GM18858 (cell line): ENCODE measurements at regions not wholly inside any gene's neighbourhood (a gene's known extent, or its start where the extent isn't known, plus 50 kb on each side); places are given as distances from the start of the nearest gene placed in this dataset.
"Not testable (repeated sequence)": the region's sequence is repeated elsewhere in the genome, so short reads cannot be mapped to it uniquely, and the experiment has no call there.

ENCODE experiments used
- ATAC-seq: cut with Tn5 transposase; IDR thresholded peaks from one replicate; pipeline ENCODE4 v1.9.1; 2021; ENCODE audit not compliant: unreplicated experiment

- ATAC-seq = no peak
Observed at GRCh38 chr4:132344924-132345828, 803.9 kb upstream of the PCDH10 start.

DNA sequence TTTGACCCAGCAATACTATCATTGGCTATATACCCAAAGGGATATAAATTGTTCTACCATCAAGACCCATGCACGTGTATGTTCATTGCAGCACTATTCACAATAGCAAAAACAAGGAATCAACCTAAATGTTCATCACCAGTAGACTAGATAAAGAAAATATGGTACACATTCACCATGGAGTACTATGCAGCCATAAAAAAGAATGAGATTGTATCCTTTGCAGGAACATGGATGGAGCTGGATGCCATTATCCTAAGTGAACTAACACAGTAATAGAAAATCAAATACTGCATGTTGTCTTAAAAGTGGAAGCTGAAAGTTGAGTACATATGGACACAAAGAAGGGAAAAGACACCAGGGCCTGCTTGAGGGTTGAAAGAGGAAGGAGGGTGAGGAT, 803.1 kb upstream of the PCDH10 start:
- ATAC-seq = no peak

DNA sequence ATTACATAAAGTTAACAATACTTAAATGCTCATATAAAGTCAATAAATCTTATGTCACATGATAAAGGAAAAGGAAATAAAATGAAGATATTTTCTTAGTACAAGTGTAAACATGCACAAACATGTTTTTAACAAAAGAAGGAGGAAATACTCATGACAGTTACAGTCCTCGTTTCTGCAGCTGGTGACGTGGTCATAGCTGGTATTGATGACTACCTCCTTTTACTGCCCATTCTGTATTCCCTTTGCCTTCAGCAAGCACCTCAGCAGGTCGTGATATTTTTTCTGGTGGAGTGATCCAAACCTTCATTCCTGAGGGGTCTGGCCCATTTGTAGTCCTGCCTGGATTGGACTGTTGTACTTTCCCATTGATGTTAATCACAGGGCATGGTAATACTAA, 797.5 kb upstream of the PCDH10 start:
- ATAC-seq = not testable (repeated sequence)

DNA sequence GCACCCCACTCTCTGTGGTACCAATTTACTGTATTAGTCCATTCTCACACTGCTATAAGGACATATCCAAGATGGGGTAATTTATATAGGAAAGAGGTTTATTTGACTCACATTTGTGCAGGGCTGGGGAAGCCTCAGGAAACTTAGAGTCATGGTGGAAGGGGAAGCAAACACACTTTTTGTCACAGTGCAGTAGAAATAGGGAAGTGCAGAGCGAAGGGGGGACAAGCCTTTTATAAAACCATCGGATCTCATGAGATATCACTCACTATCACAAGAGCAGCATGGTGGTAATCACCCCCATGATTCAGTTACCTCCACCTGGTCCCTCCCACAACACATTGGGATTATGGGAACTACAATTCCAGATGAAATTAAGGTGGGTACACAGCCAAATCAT, 766.9 kb upstream of the PCDH10 start:
- no peak for ATAC-seq

- no peak for ATAC-seq
Observed at GRCh38 chr4:132383571-132384199, 765.4 kb upstream of the PCDH10 start.

- no peak for ATAC-seq
Observed at GRCh38 chr4:132384709-132385108, 764.4 kb upstream of the PCDH10 start.

- ATAC-seq = no peak
Observed at GRCh38 chr4:132386130-132386529, 763.0 kb upstream of the PCDH10 start.

DNA sequence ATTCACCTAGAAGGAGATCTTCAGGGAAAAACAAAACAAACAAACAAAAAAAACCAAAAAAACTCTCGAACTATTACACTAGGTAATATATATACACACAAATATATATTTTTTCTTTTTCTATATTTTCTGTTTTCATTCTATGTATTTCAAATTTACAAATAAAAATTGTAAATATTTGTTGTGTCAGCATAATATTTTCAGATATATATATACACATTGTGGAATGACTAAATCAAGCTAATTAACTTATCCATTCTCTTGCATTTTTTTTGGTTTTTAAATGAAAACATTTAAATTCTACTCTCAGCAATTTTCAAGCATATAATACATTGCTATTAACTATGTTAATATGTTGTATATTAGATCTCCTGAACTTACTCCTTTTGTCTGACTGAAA, 762.0 kb upstream of the PCDH10 start:
- no peak for ATAC-seq

GRCh38 chr4:132395561-132395960, 753.5 kb upstream of the PCDH10 start:
- no peak for ATAC-seq

DNA sequence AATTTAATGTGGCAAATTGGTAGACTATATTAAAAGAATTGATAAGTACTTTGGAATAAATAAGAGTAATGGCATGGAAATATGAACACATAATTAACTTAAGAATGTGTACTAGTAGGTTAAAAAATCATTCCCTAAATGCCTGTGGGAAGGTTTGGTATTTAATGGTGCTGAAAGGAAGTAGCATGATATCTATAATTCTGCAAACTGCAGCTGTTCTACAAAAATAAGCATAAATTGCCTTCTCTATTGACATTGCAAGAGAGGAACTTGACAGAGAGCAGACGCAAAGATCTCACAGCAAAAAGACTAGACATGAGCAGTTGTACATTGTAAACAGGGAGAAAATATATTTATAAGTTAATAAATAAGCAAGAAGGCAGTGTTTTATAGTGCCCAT, 752.5 kb upstream of the PCDH10 start:
- no peak for ATAC-seq

DNA sequence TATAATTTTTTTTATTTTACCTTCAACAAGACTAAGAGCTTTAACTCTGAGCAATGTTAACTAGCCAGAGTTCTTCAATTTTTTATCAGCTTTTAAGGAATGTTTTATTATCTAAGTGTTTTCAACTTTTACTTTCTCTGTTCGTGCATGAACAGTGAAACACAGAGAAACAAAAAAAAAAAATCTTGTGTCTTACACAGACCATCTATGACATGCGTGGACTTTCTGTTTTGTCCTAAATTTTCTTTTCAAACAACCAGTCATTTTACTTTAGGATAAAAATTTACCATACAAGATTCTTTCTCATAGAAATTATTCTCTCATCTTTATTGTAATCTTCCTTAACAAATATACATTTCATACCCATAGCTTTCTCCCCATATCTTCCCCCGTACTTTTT, 731.9 kb upstream of the PCDH10 start:
- ATAC-seq = no peak

DNA sequence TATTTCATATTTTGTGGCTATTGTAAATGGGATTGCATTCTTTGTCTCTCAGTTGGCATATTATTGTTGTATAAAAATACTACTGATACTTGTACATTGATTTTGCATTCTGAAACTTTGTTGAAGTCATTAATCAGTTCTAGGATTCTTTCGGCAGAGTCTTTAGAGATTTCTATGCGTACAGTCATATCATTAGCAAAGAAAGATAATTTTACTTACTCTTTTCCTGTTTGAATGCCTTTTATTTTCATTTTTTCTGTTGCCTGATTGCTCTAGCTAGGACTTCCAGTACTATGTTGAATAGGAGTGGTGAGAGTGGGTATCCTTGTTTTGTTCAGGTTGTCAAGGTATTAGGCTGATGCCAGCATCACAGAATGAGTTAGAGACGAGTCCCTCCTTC, 722.0 kb upstream of the PCDH10 start:
- ATAC-seq = no peak

DNA sequence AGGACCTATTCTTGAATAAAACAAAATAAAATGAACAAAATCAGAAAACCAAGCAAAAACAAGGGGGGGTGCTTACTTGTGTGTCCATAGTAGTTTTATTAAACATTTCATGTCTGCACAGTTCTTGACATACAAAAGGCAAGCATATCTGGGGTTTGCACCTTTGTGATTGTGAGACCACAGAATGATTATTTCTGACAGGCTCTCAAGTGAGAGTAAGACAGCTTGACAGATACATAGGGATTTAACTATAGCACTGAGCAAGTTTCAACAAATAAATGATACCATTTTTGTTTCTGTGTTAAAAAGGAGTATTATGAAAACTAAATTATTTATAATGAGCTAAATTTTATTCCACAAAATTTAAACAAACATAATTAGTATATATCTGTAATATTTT, 712.0 kb upstream of the PCDH10 start:
- no peak for ATAC-seq

DNA sequence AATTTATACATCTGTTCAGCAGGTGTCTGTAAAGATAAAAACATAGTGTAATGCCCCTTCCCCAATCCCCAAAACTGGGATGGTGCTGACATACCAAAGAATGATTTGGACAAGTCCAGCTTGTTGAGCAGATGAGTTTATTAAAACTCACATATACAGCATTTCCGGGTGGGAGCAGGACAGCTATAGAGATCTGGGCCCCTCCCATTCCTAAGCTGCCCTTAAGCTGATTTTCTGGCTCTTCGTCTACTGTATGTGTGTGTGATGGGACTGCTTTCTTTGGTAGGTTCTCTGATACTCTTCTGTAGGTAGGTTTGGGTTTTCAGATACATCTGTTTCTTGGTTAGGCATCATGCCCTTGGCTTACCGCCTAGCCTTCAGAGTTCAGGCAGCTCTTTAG, 703.7 kb upstream of the PCDH10 start:
- ATAC-seq = no peak

DNA sequence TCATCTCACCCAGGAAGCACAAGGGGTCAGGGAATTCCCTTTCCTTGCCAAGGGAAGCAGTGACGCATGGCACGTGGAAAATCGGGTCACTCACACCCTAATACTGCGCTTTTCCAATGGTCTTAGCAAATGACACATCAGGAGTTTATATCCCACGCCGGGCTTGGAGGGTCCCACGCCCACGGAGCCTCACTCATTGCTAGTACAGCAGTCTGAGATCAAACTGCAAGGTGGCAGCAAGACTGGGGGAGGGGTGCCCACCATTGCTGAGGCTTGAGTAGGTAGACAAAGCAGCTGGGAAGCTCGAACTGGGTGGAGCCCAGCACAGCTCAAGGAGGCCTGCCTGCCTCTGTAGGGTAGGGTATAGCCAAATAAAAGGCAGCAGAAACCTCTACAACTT, 691.1 kb upstream of the PCDH10 start:
- not testable (repeated sequence) for ATAC-seq

DNA sequence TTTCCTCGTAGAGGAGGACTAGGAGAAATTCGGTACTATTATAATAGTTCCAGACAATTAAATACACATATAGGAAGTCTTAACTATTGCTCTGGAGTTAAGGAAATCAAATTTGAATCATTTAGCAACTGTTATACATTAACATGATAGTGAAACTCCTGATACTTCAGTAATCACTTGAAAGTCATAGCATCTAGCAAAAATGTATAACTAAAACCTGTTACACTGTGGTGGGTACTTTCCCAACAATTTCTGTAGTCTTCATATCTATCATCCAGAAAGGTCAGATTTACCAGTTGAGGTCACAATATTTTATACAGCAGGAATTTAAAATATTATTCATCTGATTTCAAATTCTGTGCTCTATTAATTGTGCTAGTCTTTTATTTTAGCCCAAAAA, 669.6 kb upstream of the PCDH10 start:
- ATAC-seq = peak; percentile 50

- ATAC-seq = no peak
Observed at GRCh38 chr4:132488555-132488954, 660.5 kb upstream of the PCDH10 start.

GRCh38 chr4:132493476-132493875, 655.6 kb upstream of the PCDH10 start:
- ATAC-seq = no peak

GRCh38 chr4:132495267-132495812, 653.8 kb upstream of the PCDH10 start:
- ATAC-seq = not testable (repeated sequence)

GRCh38 chr4:132498215-132498614, 650.9 kb upstream of the PCDH10 start:
- no peak for ATAC-seq

DNA sequence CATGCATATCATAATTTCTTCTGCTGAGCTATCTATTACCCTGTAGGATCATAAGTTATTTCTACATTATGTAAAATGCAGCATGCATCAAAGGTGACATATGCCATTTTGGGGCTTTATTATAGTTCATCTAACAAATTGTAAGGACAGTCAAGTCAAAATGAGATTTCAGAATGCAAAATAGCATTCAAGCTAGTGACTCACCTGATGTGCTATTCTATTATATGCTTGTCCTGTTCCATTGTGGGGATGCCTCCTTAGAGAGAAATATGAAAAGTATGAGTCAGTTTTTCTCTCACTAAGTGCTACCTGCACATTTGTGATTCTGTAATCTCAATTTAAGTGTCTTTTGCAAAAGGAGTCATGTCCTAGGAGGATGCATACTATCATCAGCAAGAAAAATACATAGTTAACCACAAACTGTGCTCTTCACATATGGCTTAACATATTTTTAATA, 647.0 kb upstream of the PCDH10 start:
- ATAC-seq = peak; percentile 47

- no peak for ATAC-seq
Observed at GRCh38 chr4:132504438-132504837, 644.7 kb upstream of the PCDH10 start.
